ENCODE measurements at regions not wholly inside any gene's neighbourhood (a gene's known extent, or its start where the extent isn't known, plus 50 kb on each side); places are given as distances from the start of the nearest gene placed in this dataset.

DNA sequence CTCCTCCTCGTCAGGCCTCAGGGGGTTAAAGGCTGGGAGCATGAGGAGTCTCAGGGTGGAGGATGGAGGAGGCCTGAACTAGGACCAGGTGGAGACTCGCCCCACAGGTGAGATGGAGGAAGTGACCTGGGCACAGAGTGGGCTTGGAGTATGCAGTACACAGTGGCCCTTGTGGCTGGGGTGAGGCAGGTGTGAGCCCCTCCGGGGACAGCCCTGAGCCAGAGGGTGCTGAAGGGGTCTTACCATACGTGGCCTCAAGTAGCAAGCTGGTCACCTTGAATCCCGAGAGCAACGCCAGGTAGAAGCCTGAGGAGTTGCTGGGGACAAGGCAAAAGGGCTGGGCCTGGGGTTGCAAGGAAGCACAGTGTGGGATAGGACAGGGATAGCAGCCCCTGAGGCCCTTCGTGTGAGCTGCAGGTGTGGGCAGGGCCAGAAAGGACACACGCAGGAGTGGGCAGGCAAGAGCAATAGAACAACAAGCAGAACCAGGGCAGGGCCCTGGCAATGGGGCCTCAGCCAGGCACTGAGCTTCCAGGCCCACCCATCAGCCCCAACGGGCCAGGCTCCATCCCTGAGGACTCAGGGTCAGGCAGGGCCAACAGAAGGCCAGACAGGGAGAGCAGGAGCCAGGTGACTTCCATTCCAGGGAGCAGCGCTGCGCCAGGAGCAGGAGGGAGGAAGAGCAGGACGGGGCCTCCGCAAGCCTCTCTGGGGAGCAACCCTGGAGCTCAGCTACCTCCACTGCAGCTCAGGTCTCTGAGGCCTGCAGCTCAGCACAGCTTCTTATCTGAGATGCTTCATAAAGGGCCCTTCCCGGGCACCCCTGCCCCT, 64.2 kb upstream of the TNRC6C start:
- H3K9me3 ChIP-seq = no peaks in the 10 kb centered on the region
- H3K36me3 ChIP-seq = no peaks in the 10 kb centered on the region
- H3K27ac ChIP-seq = no peak overlapping the region
- intact Hi-C loops (cut with DNase I) = no loop called here
- H3K27me3 ChIP-seq = no peaks in the 10 kb centered on the region
- no peaks in the 10 kb centered on the region for H3K4me1 ChIP-seq
- TF ChIP-seq POLR2AphosphoS5 (IDR thresholded peaks at IDR 0.05; ENCODE audit: insufficient read depth in 1 of 2, low read depth in 1 of 2) = no peak
- H3K4me3 ChIP-seq = no peak overlapping the region
- DNase-seq (ENCODE audit: extremely low spot score in 2 of 2) = no peak

DNA sequence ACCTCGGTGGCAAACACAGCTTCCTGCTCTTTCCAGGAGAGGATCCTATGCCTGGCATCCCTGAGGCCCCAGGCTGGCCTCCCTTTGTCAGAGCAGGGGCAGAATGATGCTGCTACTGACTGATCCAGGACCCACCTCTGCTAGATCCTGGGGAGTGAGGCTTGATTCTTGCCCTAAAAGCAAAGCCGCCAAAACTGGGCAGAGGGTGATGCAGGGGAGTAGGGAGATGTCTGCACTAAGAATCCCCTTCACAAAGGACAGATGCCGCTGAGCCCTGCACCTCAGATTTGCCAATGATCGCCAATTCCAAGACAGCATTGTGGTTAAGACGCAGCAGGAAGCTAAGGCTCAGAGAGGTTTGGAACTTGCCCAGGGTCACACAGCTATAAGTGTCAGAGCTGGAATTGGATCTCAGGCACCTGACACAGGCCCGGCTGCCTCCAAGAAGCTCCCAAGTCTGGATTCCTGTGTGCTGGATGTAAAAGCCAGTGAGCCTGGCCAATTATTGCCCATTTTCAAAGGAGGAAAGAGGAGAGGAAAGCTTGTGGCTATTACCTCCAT, 60.7 kb upstream of the TNRC6C start:
- no peak for TF ChIP-seq POLR2AphosphoS5 (IDR thresholded peaks at IDR 0.05; ENCODE audit: insufficient read depth in 1 of 2, low read depth in 1 of 2)
- TF ChIP-seq, protein P1, sequence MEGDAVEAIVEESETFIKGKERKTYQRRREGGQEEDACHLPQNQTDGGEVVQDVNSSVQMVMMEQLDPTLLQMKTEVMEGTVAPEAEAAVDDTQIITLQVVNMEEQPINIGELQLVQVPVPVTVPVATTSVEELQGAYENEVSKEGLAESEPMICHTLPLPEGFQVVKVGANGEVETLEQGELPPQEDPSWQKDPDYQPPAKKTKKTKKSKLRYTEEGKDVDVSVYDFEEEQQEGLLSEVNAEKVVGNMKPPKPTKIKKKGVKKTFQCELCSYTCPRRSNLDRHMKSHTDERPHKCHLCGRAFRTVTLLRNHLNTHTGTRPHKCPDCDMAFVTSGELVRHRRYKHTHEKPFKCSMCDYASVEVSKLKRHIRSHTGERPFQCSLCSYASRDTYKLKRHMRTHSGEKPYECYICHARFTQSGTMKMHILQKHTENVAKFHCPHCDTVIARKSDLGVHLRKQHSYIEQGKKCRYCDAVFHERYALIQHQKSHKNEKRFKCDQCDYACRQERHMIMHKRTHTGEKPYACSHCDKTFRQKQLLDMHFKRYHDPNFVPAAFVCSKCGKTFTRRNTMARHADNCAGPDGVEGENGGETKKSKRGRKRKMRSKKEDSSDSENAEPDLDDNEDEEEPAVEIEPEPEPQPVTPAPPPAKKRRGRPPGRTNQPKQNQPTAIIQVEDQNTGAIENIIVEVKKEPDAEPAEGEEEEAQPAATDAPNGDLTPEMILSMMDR (IDR thresholded peaks at IDR 0.05) = no peak
- no peak for TF ChIP-seq POLR2A (IDR thresholded peaks at IDR 0.05)
- Histone ChIP-seq H3K27ac (no peak overlapping the region), H3K27me3 (no peaks in the 10 kb centered on the region), H3K9me3 (no peaks in the 10 kb centered on the region), H3K4me3 (no peak overlapping the region), H3K4me1 (no peaks in the 10 kb centered on the region), H3K36me3 (no peaks in the 10 kb centered on the region)
- no peak for DNase-seq (ENCODE audit: extremely low spot score in 2 of 2)
- intact Hi-C loops (cut with DNase I) = no loop called here

DNA sequence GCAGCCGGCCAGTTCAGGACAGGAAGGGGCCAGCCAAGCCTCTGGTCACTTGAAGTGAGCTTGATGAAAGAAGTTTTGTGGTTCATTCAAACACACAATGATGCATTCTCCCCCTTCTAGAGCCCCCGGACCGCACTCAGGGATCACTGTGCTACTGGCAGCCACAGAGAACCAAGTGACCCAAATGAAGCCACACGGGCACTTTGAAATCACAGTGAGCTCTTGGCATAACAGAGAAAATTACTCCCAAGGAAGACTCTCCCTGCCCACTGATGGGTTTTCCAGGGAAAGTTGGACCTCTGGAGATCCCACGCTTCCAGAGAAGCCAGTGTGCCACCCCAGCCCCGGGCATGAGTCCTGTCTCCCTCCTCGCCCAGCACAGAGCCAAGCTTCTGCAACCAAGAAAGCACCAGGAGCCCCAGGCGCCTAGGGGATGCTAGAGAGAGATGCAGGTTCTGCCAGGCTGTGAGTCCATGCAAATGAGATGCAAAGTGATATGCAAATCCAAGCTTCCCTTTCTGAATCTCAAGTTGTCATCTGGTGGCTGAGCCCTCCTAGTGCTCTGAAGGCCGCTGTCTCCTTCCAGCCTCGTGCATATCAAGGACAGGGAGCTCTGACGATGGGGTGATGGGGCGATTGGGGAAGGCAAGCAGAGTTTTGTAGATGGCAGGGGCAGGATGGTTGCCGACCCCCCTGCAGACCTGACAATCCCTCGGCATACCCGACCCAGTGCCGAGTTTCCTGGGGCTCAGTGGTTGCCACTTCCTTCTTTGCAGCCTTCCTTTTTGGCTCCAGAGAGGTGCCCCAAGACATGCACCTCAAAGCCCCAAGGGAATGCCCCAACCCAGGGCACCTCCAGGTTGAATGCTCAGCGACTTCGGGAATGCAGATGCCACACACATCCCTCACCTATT, 59.7 kb upstream of the TNRC6C start:
- Histone ChIP-seq H3K4me1 (no peaks in the 10 kb centered on the region), H3K36me3 (no peaks in the 10 kb centered on the region), H3K4me3 (no peak overlapping the region), H3K27ac (no peak overlapping the region), H3K27me3 (no peaks in the 10 kb centered on the region), H3K9me3 (no peaks in the 10 kb centered on the region)
- DNase-seq (ENCODE audit: extremely low spot score in 2 of 2) = no peak
- no peak for TF ChIP-seq POLR2A (IDR thresholded peaks at IDR 0.05)
- no peak for TF ChIP-seq POLR2AphosphoS5 (IDR thresholded peaks at IDR 0.05; ENCODE audit: insufficient read depth in 1 of 2, low read depth in 1 of 2)
- TF ChIP-seq, protein P1 (IDR thresholded peaks at IDR 0.05) = no peak
- intact Hi-C loops (cut with DNase I) = no loop called here

DNA sequence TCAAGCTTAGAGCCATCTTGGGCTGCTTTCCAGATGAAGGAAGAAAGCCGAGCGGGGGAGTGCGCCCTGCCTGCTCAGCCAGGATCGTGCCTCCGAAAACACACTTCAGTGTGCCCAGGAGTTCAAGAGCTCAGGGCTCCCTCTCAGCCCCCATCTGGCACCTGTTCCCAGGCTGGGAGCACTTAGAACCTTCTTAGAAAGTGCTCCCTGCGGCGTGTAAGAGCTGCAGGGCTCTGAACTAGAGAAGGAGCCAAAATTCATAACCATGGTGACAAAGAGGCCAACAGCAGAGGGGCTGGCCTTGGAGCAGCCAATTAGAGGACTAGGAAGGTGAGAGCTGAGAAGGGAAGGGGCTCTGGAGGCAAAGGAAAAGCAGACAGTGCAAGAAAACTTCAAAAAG, 59.0 kb upstream of the TNRC6C start:
- Histone ChIP-seq H3K4me3 (no peak overlapping the region), H3K36me3 (no peaks in the 10 kb centered on the region), H3K4me1 (no peaks in the 10 kb centered on the region), H3K27me3 (no peaks in the 10 kb centered on the region), H3K9me3 (no peaks in the 10 kb centered on the region), H3K27ac (no peak overlapping the region)
- TF ChIP-seq POLR2AphosphoS5 (IDR thresholded peaks at IDR 0.05; ENCODE audit: insufficient read depth in 1 of 2, low read depth in 1 of 2) (no peak), POLR2A (IDR thresholded peaks at IDR 0.05) (no peak)
- TF ChIP-seq, protein P1 (IDR thresholded peaks at IDR 0.05) = no peak
- no peak for DNase-seq (ENCODE audit: extremely low spot score in 2 of 2)
- intact Hi-C loops (cut with DNase I) = no loop called here

DNA sequence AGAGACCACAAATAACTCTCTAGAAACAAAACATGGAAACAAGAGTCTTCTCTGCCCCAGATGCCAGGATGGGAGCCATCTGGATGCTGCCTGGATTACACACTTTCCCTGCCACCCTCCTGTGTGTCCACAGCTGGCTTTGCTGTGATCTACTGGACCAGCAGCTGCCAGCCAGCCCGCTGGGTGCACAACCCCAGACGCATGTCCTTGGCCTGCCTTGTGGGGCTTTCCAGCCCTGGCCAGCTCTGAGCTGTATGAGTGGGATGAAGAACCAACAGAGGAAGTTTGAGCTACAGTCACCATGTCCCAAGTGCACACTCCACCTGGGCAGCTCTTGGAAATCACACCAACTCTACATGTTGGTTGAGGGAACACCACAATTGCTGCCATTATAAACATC, 57.0 kb upstream of the TNRC6C start:
- Histone ChIP-seq H3K4me3 (no peak overlapping the region), H3K4me1 (no peaks in the 10 kb centered on the region), H3K27me3 (no peaks in the 10 kb centered on the region), H3K9me3 (no peaks in the 10 kb centered on the region), H3K27ac (no peak overlapping the region), H3K36me3 (no peaks in the 10 kb centered on the region)
- TF ChIP-seq POLR2AphosphoS5 (IDR thresholded peaks at IDR 0.05; ENCODE audit: insufficient read depth in 1 of 2, low read depth in 1 of 2) (no peak), POLR2A (IDR thresholded peaks at IDR 0.05) (no peak)
- TF ChIP-seq, protein P1 (IDR thresholded peaks at IDR 0.05) = no peak
- no peak for DNase-seq (ENCODE audit: extremely low spot score in 2 of 2)
- intact Hi-C loops (cut with DNase I) = no loop called here

Measured in vagina (tissue), 2 donors.